Epithelial cell of proximal tubule (primary cell): ENCODE measurements at regions not wholly inside any gene's neighbourhood (a gene's known extent, or its start where the extent isn't known, plus 50 kb on each side); places are given as distances from the start of the nearest gene placed in this dataset.

Experiments used
- DNase-seq: peaks from one replicate; pipeline ENCODE4 v3.0.0-alpha.2; 2011; ENCODE audit warnings: low read depth
- H3K4me3 ChIP-seq: 2 replicates; pipeline ENCODE4 v1.5.1; 2011; ENCODE audit warnings: low read depth, mild to moderate bottlenecking, low read length
- TF ChIP-seq, protein P1 (sequence below): conservative IDR thresholded peaks from 2 replicates; pipeline ENCODE4 v1.5.1; 2012; ENCODE audit warnings: low read depth, mild to moderate bottlenecking, low read length

DNA sequence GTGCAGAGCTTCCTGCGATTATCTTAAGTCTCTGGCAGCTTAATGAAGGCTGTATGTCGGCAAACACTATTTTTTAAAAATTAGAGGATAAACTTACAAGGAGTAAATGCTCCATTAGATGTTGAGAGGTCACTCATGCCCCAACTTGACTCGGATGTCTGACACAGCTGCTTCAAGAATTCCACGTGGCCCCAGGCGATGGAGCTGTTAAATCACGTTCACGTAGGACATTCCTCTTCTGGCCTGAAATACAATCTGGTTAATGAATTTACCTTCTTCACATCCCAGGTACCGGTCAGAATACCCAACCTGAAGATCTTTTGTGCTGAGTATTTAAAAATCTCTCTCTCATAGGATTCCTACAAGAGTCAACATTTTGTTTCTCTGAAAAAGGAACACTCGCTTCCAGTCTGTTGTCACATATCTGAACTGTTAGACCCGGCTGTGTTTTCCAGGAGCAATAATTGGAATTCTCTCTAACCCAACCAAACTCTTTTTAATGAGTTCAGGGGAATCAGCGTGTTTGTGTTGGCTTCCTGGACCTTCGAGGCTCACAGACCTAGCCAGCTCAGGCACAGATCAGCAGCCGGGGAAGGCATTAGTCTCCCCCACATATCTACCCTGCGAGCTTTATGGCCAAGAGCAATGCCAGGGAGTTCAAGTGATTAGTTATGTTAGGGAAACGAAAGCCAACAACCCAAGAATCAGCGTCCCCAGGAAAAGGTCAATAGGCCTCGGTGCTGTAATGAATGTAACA, 284.9 kb downstream of the FGFR2 start:
- TF ChIP-seq, protein P1, sequence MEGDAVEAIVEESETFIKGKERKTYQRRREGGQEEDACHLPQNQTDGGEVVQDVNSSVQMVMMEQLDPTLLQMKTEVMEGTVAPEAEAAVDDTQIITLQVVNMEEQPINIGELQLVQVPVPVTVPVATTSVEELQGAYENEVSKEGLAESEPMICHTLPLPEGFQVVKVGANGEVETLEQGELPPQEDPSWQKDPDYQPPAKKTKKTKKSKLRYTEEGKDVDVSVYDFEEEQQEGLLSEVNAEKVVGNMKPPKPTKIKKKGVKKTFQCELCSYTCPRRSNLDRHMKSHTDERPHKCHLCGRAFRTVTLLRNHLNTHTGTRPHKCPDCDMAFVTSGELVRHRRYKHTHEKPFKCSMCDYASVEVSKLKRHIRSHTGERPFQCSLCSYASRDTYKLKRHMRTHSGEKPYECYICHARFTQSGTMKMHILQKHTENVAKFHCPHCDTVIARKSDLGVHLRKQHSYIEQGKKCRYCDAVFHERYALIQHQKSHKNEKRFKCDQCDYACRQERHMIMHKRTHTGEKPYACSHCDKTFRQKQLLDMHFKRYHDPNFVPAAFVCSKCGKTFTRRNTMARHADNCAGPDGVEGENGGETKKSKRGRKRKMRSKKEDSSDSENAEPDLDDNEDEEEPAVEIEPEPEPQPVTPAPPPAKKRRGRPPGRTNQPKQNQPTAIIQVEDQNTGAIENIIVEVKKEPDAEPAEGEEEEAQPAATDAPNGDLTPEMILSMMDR, result no peak
- H3K4me3 ChIP-seq, result no peak overlapping the region
- no peak for DNase-seq

DNA sequence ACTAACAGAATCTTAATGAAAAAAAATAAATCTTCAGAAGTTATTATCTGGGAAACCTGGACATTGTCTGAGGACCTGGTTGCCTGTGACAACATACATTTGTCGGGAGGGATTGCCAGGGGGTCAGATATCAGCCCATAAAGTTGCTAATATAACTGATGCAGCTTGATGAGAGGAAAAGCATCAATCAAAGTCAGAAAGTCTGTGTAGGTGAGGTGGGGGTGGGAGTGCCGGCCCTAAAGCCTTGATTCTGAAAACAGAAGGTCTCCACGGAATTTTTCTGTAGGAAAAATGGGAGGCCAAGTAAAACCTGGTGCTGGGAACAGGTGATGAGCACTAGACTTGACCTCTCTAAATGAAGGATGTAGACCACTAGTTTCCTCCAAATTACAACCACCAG, 281.8 kb downstream of the FGFR2 start:
- H3K4me3 ChIP-seq, result no peak overlapping the region
- DNase-seq, result no peak
- TF ChIP-seq, protein P1, result no peak

DNA sequence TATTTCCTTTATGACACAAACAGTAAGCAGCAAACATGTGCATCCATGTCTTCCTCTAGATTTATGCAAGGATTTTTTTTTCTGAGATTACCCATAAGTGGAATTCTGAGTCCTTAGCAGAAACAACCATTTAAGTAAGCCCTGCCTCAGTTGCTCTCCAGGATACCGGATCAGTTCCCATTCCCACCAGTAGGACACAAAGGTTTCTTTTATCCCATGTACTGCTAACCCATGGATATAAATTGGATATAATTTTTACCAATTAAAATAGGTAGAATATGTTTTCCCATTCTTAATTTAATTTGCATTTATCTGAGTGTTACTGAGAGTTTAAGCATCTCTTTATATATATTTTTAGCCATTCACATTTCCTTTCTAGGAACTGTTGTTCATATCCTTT, 280.9 kb downstream of the FGFR2 start:
- TF ChIP-seq, protein P1, result no peak

DNA sequence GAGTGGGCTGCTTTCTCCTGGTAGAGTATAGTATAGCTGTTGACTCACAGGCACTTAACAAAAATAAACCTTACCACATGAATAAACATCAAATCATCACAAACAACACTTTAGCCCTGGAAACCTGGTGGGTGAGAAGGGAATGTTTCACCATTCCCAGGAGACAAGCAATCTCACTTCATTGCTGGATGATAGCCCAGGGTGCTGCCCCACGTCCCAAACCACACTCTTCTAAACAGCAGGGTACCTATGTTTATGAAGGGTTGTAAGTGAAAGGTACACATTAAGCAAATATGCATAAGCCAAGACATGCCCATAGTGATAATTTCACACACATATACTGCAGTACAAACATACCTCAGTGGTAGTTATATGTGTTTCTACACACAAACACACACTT, 276.2 kb downstream of the FGFR2 start:
- no peak for DNase-seq

More for the DNA sequence above, 280.9 kb downstream of the FGFR2 start:
- no peak for DNase-seq
- no peak overlapping the region for H3K4me3 ChIP-seq

GRCh38 chr10:121322776-121323175, 275.5 kb downstream of the FGFR2 start:
- TF ChIP-seq, protein P1, result no peak
- no peak for DNase-seq
- H3K4me3 ChIP-seq, result no peak overlapping the region

More for the DNA sequence above, 276.2 kb downstream of the FGFR2 start:
- no peak overlapping the region for H3K4me3 ChIP-seq
- TF ChIP-seq, protein P1, result no peak

- DNase-seq, result no peak
These were observed 274.8 kb downstream of the FGFR2 start for GRCh38 chr10:121323443-121323842.

More at GRCh38 chr10:121323443-121323842, 274.8 kb downstream of the FGFR2 start:
- H3K4me3 ChIP-seq, result no peak overlapping the region
- TF ChIP-seq, protein P1, result no peak
